CD4-positive, alpha-beta T cell (primary cell): ENCODE measurements at regions not wholly inside any gene's neighbourhood (a gene's known extent, or its start where the extent isn't known, plus 50 kb on each side); places are given as distances from the start of the nearest gene placed in this dataset.

Experiments used
- ATAC-seq: fragments of 200-7000 bp; cut with Tn5 transposase; one replicate; pipeline ENCODE4 v1.10.0; 2022; ENCODE audit warnings: mild to moderate bottlenecking; ENCODE audit not compliant: poor library complexity
- CTCF ChIA-PET: fragments of 350-600 bp; sonication (Branson Sonifier 250); formaldehyde crosslinking; loops from one replicate; lab custom pipeline; 2021; ENCODE audit warnings: antibody characterized with exemption, inconsistent platforms; lab: Charles Lee
- POLR2A ChIA-PET: fragments of 350-600 bp; sonication (Branson Sonifier 250); formaldehyde crosslinking; loops from one replicate; lab custom pipeline; 2021; ENCODE audit warnings: antibody characterized with exemption, inconsistent platforms; lab: Charles Lee
- DNase-seq, 14 experiments: peaks; one replicate each; pipeline ENCODE4 v3.0.0-alpha.2; 2013 to 2020; ENCODE audit warnings: mixed read lengths in 2 of 14
- H3K27ac ChIP-seq, 2 donors: one replicate each; pipeline versions ENCODE4 v1.5.1 to v1.7.0; 2013; ENCODE audit warnings: low read length in 2 of 2, low read depth in 1 of 2, mild to moderate bottlenecking in 1 of 2
- H3K27me3 ChIP-seq, 2 experiments: 1 replicate in 1 of 2; 2 replicates in 1 of 2; pipeline versions ENCODE4 v1.6.1 to v1.7.0; 2013; ENCODE audit warnings: low read length in 2 of 2, control low read depth in 1 of 2, mild to moderate bottlenecking in 1 of 2, moderate library complexity in 1 of 2; ENCODE audit not compliant: insufficient read depth in 2 of 2, control insufficient read depth in 1 of 2
- H3K36me3 ChIP-seq: one replicate; pipeline ENCODE4 v1.6.1; 2013; ENCODE audit warnings: low read length, control low read depth; ENCODE audit not compliant: insufficient read depth
- H3K4me1 ChIP-seq: one replicate; pipeline ENCODE4 v1.6.1; 2013; ENCODE audit warnings: low read length, control low read depth; ENCODE audit not compliant: insufficient read depth
- H3K4me3 ChIP-seq: one replicate; pipeline ENCODE4 v1.5.1; 2013; ENCODE audit warnings: mild to moderate bottlenecking, low read length, moderate library complexity
- H3K9me3 ChIP-seq, 2 experiments: 1 replicate in 1 of 2; 2 replicates in 1 of 2; pipeline versions ENCODE4 v1.6.1 to v1.7.0; 2013; ENCODE audit warnings: low read length in 2 of 2, mild to moderate bottlenecking in 2 of 2, control low read depth in 1 of 2, moderate library complexity in 1 of 2; ENCODE audit not compliant: control insufficient read depth in 1 of 2, insufficient read depth in 1 of 2
- H3K27ac Mint-ChIP-seq: one replicate; pipeline ENCODE4 v1.8.0; 2020; ENCODE audit warnings: mixed read lengths
- H3K27me3 Mint-ChIP-seq: one replicate; pipeline ENCODE4 v1.8.0; 2021; ENCODE audit warnings: mixed read lengths
- H3K36me3 Mint-ChIP-seq: one replicate; pipeline ENCODE4 v1.8.0; 2021; ENCODE audit warnings: low read depth, mixed read lengths
- H3K4me1 Mint-ChIP-seq: one replicate; pipeline ENCODE4 v1.8.0; 2021; ENCODE audit warnings: low read depth, mixed read lengths
- H3K4me3 Mint-ChIP-seq: one replicate; pipeline ENCODE4 v1.8.0; 2020; ENCODE audit warnings: mild to moderate bottlenecking, mixed read lengths
- H3K9me3 Mint-ChIP-seq: one replicate; pipeline ENCODE4 v1.8.0; 2020; ENCODE audit warnings: mixed read lengths
- intact Hi-C, 2 experiments: fragments of 100-400 bp; cut with DNase I in 1 of 2; cut with micrococcal nuclease in 1 of 2; formaldehyde crosslinking; loops; one replicate each; pipeline versions ENCODE4 v1.15.1 to v1.9.0; 2023 to 2025; cut with DNase I, micrococcal nuclease
- TF ChIP-seq, protein P1 (sequence below): fragments of 200-600 bp; IDR thresholded peaks from one replicate; pipeline ENCODE4 v1.8.0; 2022; ENCODE audit warnings: antibody characterized with exemption, mild to moderate bottlenecking

DNA sequence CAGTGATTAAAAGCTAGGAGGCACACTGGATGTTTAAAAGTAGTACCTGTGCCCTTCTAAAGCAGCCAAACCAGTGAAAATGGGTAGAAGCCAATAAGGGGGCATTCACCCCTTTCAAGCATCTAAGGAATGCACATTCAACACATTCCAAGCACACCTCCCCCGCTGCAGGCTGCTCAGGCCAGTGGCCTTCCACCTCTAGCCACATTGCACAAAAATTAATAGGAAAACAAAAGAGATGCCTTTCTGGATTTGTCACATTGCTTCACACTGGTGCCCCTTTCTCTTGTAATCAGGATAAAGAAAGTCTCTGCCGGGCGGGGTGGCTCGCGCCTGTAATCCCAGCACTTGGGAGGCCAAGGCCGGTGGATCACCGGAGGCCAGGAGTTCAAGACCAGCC lies 834.0 kb downstream of the USP25 start:
- CTCF ChIA-PET, result no interaction called here
- Histone ChIP-seq H3K4me1 (no peaks in the 10 kb centered on the region), H3K27ac (no peak overlapping the region), H3K36me3 (no peaks in the 10 kb centered on the region), H3K9me3 (peaks cover 0 to 4% of the 10 kb centered on the region in 2 experiments), H3K27me3 (no peaks in the 10 kb centered on the region), H3K4me3 (no peak overlapping the region)
- H3K9me3 Mint-ChIP-seq, result no peaks in the 10 kb centered on the region
- TF ChIP-seq, protein P1, sequence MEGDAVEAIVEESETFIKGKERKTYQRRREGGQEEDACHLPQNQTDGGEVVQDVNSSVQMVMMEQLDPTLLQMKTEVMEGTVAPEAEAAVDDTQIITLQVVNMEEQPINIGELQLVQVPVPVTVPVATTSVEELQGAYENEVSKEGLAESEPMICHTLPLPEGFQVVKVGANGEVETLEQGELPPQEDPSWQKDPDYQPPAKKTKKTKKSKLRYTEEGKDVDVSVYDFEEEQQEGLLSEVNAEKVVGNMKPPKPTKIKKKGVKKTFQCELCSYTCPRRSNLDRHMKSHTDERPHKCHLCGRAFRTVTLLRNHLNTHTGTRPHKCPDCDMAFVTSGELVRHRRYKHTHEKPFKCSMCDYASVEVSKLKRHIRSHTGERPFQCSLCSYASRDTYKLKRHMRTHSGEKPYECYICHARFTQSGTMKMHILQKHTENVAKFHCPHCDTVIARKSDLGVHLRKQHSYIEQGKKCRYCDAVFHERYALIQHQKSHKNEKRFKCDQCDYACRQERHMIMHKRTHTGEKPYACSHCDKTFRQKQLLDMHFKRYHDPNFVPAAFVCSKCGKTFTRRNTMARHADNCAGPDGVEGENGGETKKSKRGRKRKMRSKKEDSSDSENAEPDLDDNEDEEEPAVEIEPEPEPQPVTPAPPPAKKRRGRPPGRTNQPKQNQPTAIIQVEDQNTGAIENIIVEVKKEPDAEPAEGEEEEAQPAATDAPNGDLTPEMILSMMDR, result no peak
- H3K4me1 Mint-ChIP-seq, result no peaks in the 10 kb centered on the region
- POLR2A ChIA-PET, result no interaction called here
- H3K27ac Mint-ChIP-seq, result no peak overlapping the region
- no peak for ATAC-seq
- DNase-seq, result no peak
- H3K27me3 Mint-ChIP-seq, result no peaks in the 10 kb centered on the region
- no peaks in the 10 kb centered on the region for H3K36me3 Mint-ChIP-seq
- H3K4me3 Mint-ChIP-seq, result no peak overlapping the region
- intact Hi-C loops, result no loop called here

DNA sequence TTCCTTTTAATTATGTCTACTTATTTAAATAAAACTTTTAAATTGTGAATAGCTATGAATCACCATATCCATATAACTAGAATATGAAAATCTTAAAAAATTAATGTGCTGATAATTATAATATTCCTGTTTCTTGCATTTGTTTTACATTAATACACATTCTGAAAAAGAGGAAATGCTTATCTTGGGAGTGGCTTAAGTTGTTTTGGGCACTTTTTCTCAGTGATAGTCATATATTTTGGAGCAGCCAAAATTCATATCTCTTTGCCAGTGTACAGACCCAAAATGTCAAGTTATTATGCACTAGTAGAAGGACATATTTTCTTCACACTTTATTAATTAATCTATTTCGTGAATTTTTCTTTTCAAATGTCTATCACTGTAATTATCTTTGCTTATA lies 838.5 kb downstream of the USP25 start:
- Mint-ChIP-seq H3K27me3 (no peaks in the 10 kb centered on the region), H3K36me3 (no peaks in the 10 kb centered on the region), H3K4me3 (no peak overlapping the region), H3K9me3 (peaks cover 2% of the 10 kb centered on the region), H3K4me1 (no peaks in the 10 kb centered on the region), H3K27ac (no peak overlapping the region)
- Histone ChIP-seq H3K27ac (no peak overlapping the region), H3K9me3 (peaks cover 0 to 9% of the 10 kb centered on the region in 2 experiments), H3K27me3 (no peaks in the 10 kb centered on the region), H3K36me3 (no peaks in the 10 kb centered on the region), H3K4me1 (no peaks in the 10 kb centered on the region), H3K4me3 (no peak overlapping the region)
- no peak for DNase-seq
- CTCF ChIA-PET, result no interaction called here
- POLR2A ChIA-PET, result no interaction called here
- TF ChIP-seq, protein P1, result no peak
- intact Hi-C loops, result no loop called here
- no peak for ATAC-seq

DNA sequence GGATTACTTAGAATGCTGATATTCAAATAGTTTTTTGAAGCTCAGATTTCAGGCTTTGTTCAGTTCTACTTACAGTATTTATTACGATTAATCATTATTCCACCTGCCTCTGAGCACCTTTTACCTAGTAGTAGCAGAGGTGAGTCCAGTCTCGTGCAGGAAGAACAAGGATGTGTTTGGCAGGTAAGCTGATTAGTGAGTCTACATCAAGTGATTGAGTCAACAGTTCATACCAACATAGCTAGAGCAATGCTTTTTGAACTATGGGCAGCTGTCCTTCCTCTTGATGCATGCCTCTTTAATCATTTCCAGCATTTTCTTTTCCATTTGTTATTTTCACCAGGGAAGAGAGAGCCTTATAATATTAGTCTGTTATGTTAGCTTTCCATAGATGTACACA lies 838.9 kb downstream of the USP25 start:
- ChIA-PET POLR2A (no interaction called here), CTCF (no interaction called here)
- H3K27ac ChIP-seq, result no peak overlapping the region
- intact Hi-C loops, result no loop called here
- H3K4me1 ChIP-seq, result no peaks in the 10 kb centered on the region
- peaks cover 0 to 9% of the 10 kb centered on the region in 2 experiments for H3K9me3 ChIP-seq
- H3K27me3 ChIP-seq, result no peaks in the 10 kb centered on the region
- H3K27ac Mint-ChIP-seq, result no peak overlapping the region
- H3K4me1 Mint-ChIP-seq, result no peaks in the 10 kb centered on the region
- no peaks in the 10 kb centered on the region for H3K36me3 ChIP-seq
- TF ChIP-seq, protein P1, result no peak
- H3K27me3 Mint-ChIP-seq, result no peaks in the 10 kb centered on the region
- no peak overlapping the region for H3K4me3 ChIP-seq
- ATAC-seq (no peak), DNase-seq (no peak)
- no peak overlapping the region for H3K4me3 Mint-ChIP-seq
- H3K36me3 Mint-ChIP-seq, result no peaks in the 10 kb centered on the region
- H3K9me3 Mint-ChIP-seq, result peaks cover 2% of the 10 kb centered on the region
